Skeletal muscle satellite cell (primary cell): ENCODE measurements at regions not wholly inside any gene's neighbourhood (a gene's known extent, or its start where the extent isn't known, plus 50 kb on each side); places are given as distances from the start of the nearest gene placed in this dataset.

Experiments used
- H3K27me3 ChIP-seq: 2 replicates; pipeline ENCODE4 v1.7.0; 2013; ENCODE audit warnings: low read length; ENCODE audit not compliant: control insufficient read depth, insufficient read depth
- H3K36me3 ChIP-seq: 2 replicates; pipeline ENCODE4 v1.7.0; 2013; ENCODE audit warnings: mild to moderate bottlenecking, control low read depth, low read length; ENCODE audit not compliant: insufficient read depth
- H3K4me1 ChIP-seq: 2 replicates; pipeline ENCODE4 v1.7.0; 2013; ENCODE audit warnings: low read length; ENCODE audit not compliant: control insufficient read depth, insufficient read depth
- H3K4me2 ChIP-seq: 2 replicates; pipeline ENCODE4 v1.7.0; 2013; ENCODE audit warnings: mild to moderate bottlenecking, low read length
- H3K4me3 ChIP-seq: 2 replicates; pipeline ENCODE4 v1.7.0; 2013; ENCODE audit warnings: low read length
- H3K9ac ChIP-seq: 2 replicates; pipeline ENCODE4 v1.7.0; 2013; ENCODE audit warnings: mild to moderate bottlenecking, low read depth, low read length, moderate library complexity
- H3K9me3 ChIP-seq: replicated peaks from 2 replicates; pipeline ENCODE4 v1.7.0; 2013; ENCODE audit warnings: mild to moderate bottlenecking, control low read depth, low read length

- H3K36me3 ChIP-seq, result no peaks in the 10 kb centered on the region
- H3K9me3 ChIP-seq, result no peaks in the 10 kb centered on the region
- no peaks in the 10 kb centered on the region for H3K4me1 ChIP-seq
- H3K27me3 ChIP-seq, result peaks cover 60% of the 10 kb centered on the region
- no peak overlapping the region for H3K9ac ChIP-seq
- H3K4me2 ChIP-seq, result no peak overlapping the region
- no peak overlapping the region for H3K4me3 ChIP-seq
Observed at GRCh38 chr1:226476648-226477319, 68.9 kb upstream of the PARP1 start.

- Histone ChIP-seq H3K4me3 (no peak overlapping the region), H3K9ac (no peak overlapping the region)
Observed at GRCh38 chr1:226479474-226479873, 69.1 kb upstream of the STUM start.

GRCh38 chr1:226480461-226480860 is 68.1 kb upstream of the STUM start:
- Histone ChIP-seq H3K4me1 (no peaks in the 10 kb centered on the region), H3K9ac (no peak overlapping the region), H3K27me3 (peaks cover 75% of the 10 kb centered on the region), H3K4me3 (no peak overlapping the region), H3K4me2 (no peak overlapping the region), H3K36me3 (no peaks in the 10 kb centered on the region), H3K9me3 (no peaks in the 10 kb centered on the region)

More at GRCh38 chr1:226479474-226479873, 69.1 kb upstream of the STUM start:
- H3K36me3 ChIP-seq, result no peaks in the 10 kb centered on the region
- no peak overlapping the region for H3K4me2 ChIP-seq
- no peaks in the 10 kb centered on the region for H3K4me1 ChIP-seq
- H3K27me3 ChIP-seq, result peaks cover 75% of the 10 kb centered on the region
- no peaks in the 10 kb centered on the region for H3K9me3 ChIP-seq

- H3K4me1 ChIP-seq, result no peaks in the 10 kb centered on the region
- peaks cover 75% of the 10 kb centered on the region for H3K27me3 ChIP-seq
- H3K4me2 ChIP-seq, result no peak overlapping the region
- no peaks in the 10 kb centered on the region for H3K9me3 ChIP-seq
- H3K4me3 ChIP-seq, result no peak overlapping the region
- H3K9ac ChIP-seq, result no peak overlapping the region
- no peaks in the 10 kb centered on the region for H3K36me3 ChIP-seq
Observed at GRCh38 chr1:226481133-226481532, 67.4 kb upstream of the STUM start.

- H3K4me3 ChIP-seq, result no peak overlapping the region
- peaks cover 74% of the 10 kb centered on the region for H3K27me3 ChIP-seq
- H3K4me2 ChIP-seq, result no peak overlapping the region
- no peak overlapping the region for H3K9ac ChIP-seq
- no peaks in the 10 kb centered on the region for H3K4me1 ChIP-seq
- H3K36me3 ChIP-seq, result no peaks in the 10 kb centered on the region
- no peaks in the 10 kb centered on the region for H3K9me3 ChIP-seq
Observed at GRCh38 chr1:226482196-226482595, 66.4 kb upstream of the STUM start.

- Histone ChIP-seq H3K36me3 (no peaks in the 10 kb centered on the region), H3K9ac (no peak overlapping the region), H3K4me1 (no peaks in the 10 kb centered on the region), H3K9me3 (no peaks in the 10 kb centered on the region), H3K27me3 (peaks cover 74% of the 10 kb centered on the region), H3K4me3 (no peak overlapping the region), H3K4me2 (no peak overlapping the region)
Observed at GRCh38 chr1:226482975-226483700, 65.4 kb upstream of the STUM start.

- Histone ChIP-seq H3K4me2 (no peak overlapping the region), H3K4me1 (no peaks in the 10 kb centered on the region), H3K36me3 (no peaks in the 10 kb centered on the region), H3K4me3 (no peak overlapping the region), H3K9me3 (no peaks in the 10 kb centered on the region), H3K27me3 (peaks cover 74% of the 10 kb centered on the region), H3K9ac (no peak overlapping the region)
Observed at GRCh38 chr1:226485192-226485591, 63.4 kb upstream of the STUM start.

GRCh38 chr1:226486161-226486560 is 62.4 kb upstream of the STUM start:
- Histone ChIP-seq H3K9me3 (no peaks in the 10 kb centered on the region), H3K4me2 (no peak overlapping the region), H3K9ac (no peak overlapping the region), H3K4me1 (no peaks in the 10 kb centered on the region), H3K4me3 (no peak overlapping the region), H3K27me3 (peaks cover 73% of the 10 kb centered on the region), H3K36me3 (no peaks in the 10 kb centered on the region)

- Histone ChIP-seq H3K9me3 (no peaks in the 10 kb centered on the region), H3K4me3 (no peak overlapping the region), H3K4me1 (no peaks in the 10 kb centered on the region), H3K4me2 (no peak overlapping the region), H3K27me3 (peaks cover 56% of the 10 kb centered on the region), H3K36me3 (no peaks in the 10 kb centered on the region), H3K9ac (no peak overlapping the region)
Observed at GRCh38 chr1:226487921-226488320, 60.6 kb upstream of the STUM start.

GRCh38 chr1:226489718-226490425 is 58.7 kb upstream of the STUM start:
- peaks cover 43% of the 10 kb centered on the region for H3K27me3 ChIP-seq
- H3K4me2 ChIP-seq, result no peak overlapping the region
- no peaks in the 10 kb centered on the region for H3K36me3 ChIP-seq
- no peak overlapping the region for H3K4me3 ChIP-seq
- H3K4me1 ChIP-seq, result no peaks in the 10 kb centered on the region
- no peaks in the 10 kb centered on the region for H3K9me3 ChIP-seq
- H3K9ac ChIP-seq, result no peak overlapping the region

GRCh38 chr1:226490426-226490809 is 58.1 kb upstream of the STUM start:
- Histone ChIP-seq H3K9me3 (no peaks in the 10 kb centered on the region), H3K36me3 (no peaks in the 10 kb centered on the region), H3K4me2 (no peak overlapping the region), H3K27me3 (peaks cover 37% of the 10 kb centered on the region), H3K4me3 (no peak overlapping the region), H3K4me1 (no peaks in the 10 kb centered on the region), H3K9ac (no peak overlapping the region)
